K562 (cell line): ENCODE measurements at regions not wholly inside any gene's neighbourhood (a gene's known extent, or its start where the extent isn't known, plus 50 kb on each side); places are given as distances from the start of the nearest gene placed in this dataset.

Experiments
- ATAC-seq: fragments of 200-7000 bp; cut with Tn5 transposase; 3 replicates; pipeline ENCODE4 v1.9.1; 2020; ENCODE audit warnings: moderate library complexity
- BruUV-seq: library from RNA; stranded (reverse); fragments of 400-500 nt; replicated peaks from 2 replicates; lab custom pipeline; 2021; lab: Mats Ljungman, UMichigan
- CTCF ChIA-PET: fragments of 300-600 bp; formaldehyde crosslinking; extraction: SDS; loops from one replicate; lab custom pipeline; 2021; ENCODE audit warnings: low intra/inter-chr PET ratio; lab: Yijun Ruan, JAX
- POLR2A ChIA-PET: fragments of 300-600, 350-650 bp; sonication (Branson Sonifier 250); formaldehyde crosslinking; extraction: SDS; loops from one replicate; lab custom pipeline; 2021; ENCODE audit warnings: antibody characterized with exemption, inconsistent platforms; lab: Yijun Ruan, JAX
- DNase-seq, 4 experiments: peaks; one replicate each; pipeline versions ENCODE4 v3.0.0 to v3.0.0-alpha.2; 2011 to 2018; ENCODE audit warnings: low spot score in 3 of 4, mixed read lengths in 3 of 4; ENCODE audit errors: extremely low read depth in 1 of 4
- FAIRE-seq: peaks from 2 replicates; lab custom pipeline; 2011; peaks lifted over from hg19 to GRCh38; lab: Jason Lieb, UNC
- H2AFZ ChIP-seq: 2 replicates; pipeline ENCODE4 v1.6.0; 2011; ENCODE audit warnings: low read depth, low read length, control low read depth, inconsistent platforms
- H3K27ac ChIP-seq: fragments of 200-600 bp; 3 replicates; pipeline ENCODE4 v1.8.0; 2011; ENCODE audit warnings: low read depth, mild to moderate bottlenecking, control low read depth, inconsistent platforms, low read length, moderate library complexity, mixed read lengths; ENCODE audit errors: extremely low read depth
- H3K27me3 ChIP-seq, 2 experiments: fragments of 300-600 bp in 1 of 2; 2 replicates in 1 of 2; 3 replicates in 1 of 2; pipeline versions ENCODE4 v1.6.0 to v1.8.0; 2011; ENCODE audit warnings: inconsistent platforms in 2 of 2, low read length in 2 of 2, mild to moderate bottlenecking in 1 of 2, mixed read lengths in 1 of 2, moderate library complexity in 1 of 2; ENCODE audit not compliant: control insufficient read depth in 2 of 2, insufficient read depth in 2 of 2
- H3K36me3 ChIP-seq: fragments of 300-600 bp; 3 replicates; pipeline ENCODE4 v1.8.0; 2011; ENCODE audit warnings: mild to moderate bottlenecking, low read length, inconsistent platforms; ENCODE audit not compliant: control insufficient read depth, insufficient read depth
- H3K4me1 ChIP-seq, 2 experiments: fragments of 200-600 bp in 1 of 2; replicated peaks in 1 of 2; 2 replicates in 1 of 2; 3 replicates in 1 of 2; pipeline versions ENCODE4 v1.5.1 to v1.8.0; 2011; ENCODE audit warnings: inconsistent platforms in 2 of 2, low read length in 2 of 2, mild to moderate bottlenecking in 1 of 2, mixed read lengths in 1 of 2, moderate library complexity in 1 of 2; ENCODE audit not compliant: control insufficient read depth in 2 of 2, insufficient read depth in 2 of 2
- H3K4me2 ChIP-seq: 2 replicates; pipeline ENCODE4 v1.6.1; 2011; ENCODE audit warnings: low read length, control low read depth, inconsistent platforms, mixed read lengths; ENCODE audit not compliant: insufficient read depth
- H3K4me3 ChIP-seq: fragments of 200-600 bp; sonication (generic), shearing (Covaris generic); 2 replicates; pipeline ENCODE4 v1.5.1; 2016; ENCODE audit warnings: control low read depth, inconsistent platforms
- H3K79me2 ChIP-seq: fragments of 200-600 bp; 3 replicates; pipeline ENCODE4 v1.8.0; 2011; ENCODE audit warnings: low read length, inconsistent platforms; ENCODE audit not compliant: control insufficient read depth, insufficient read depth
- H3K9ac ChIP-seq, 2 experiments: 2 replicates each; pipeline versions ENCODE4 v1.6.0 to v1.6.1; 2011; ENCODE audit warnings: low read depth in 2 of 2, low read length in 2 of 2, control low read depth in 1 of 2, inconsistent platforms in 1 of 2, mild to moderate bottlenecking in 1 of 2, mixed read lengths in 1 of 2; ENCODE audit not compliant: insufficient read depth in 1 of 2
- H3K9me1 ChIP-seq: one replicate; pipeline ENCODE4 v1.6.0; 2011; ENCODE audit warnings: inconsistent platforms, mild to moderate bottlenecking, low read length, moderate library complexity; ENCODE audit not compliant: control insufficient read depth, insufficient read depth
- H3K9me3 ChIP-seq: replicated peaks from 2 replicates; pipeline ENCODE4 v1.5.1; 2011; ENCODE audit warnings: low read depth, low read length, inconsistent platforms; ENCODE audit not compliant: control insufficient read depth, insufficient read depth
- H4K20me1 ChIP-seq: replicated peaks from 2 replicates; pipeline ENCODE4 v1.6.1; 2011; ENCODE audit warnings: low read length, inconsistent platforms, mixed read lengths; ENCODE audit not compliant: control insufficient read depth, insufficient read depth
- C11orf30 ChIP-seq: fragments of 450-650 bp; IDR thresholded peaks from 2 replicates; pipeline ENCODE4 v1.6.1; 2016; ENCODE audit warnings: low read depth, mild to moderate bottlenecking
- CTBP1 ChIP-seq: fragments of 450-650 bp; IDR thresholded peaks from 2 replicates; pipeline ENCODE4 v1.6.1; 2016; ENCODE audit warnings: borderline replicate concordance
- CTCFL ChIP-seq: IDR thresholded peaks from 2 replicates; pipeline ENCODE4 v1.6.1; 2011; ENCODE audit warnings: borderline replicate concordance, low read depth, mild to moderate bottlenecking, moderate library complexity, low read length; ENCODE audit not compliant: insufficient read depth, poor library complexity, severe bottlenecking
- ETV1 ChIP-seq: fragments of 450-650 bp; conservative IDR thresholded peaks from 2 replicates; pipeline ENCODE4 v1.6.1; 2016; ENCODE audit warnings: missing genetic modification characterization, control low read depth, low read depth, missing compliant biosample characterization
- FOXJ3 ChIP-seq: sonication (generic); formaldehyde crosslinking; IDR thresholded peaks from 2 replicates; pipeline ENCODE4 v1.4.0; 2020; ENCODE audit warnings: mild to moderate bottlenecking, missing genetic modification reagents
- KAT7 ChIP-seq: sonication (generic); formaldehyde crosslinking; IDR thresholded peaks from 2 replicates; pipeline ENCODE4 v1.8.0; 2022; ENCODE audit warnings: missing genetic modification reagents, mild to moderate bottlenecking, borderline replicate concordance
- MAFF ChIP-seq: IDR thresholded peaks from 2 replicates; pipeline ENCODE4 v1.6.1; 2012; ENCODE audit warnings: low read length, improper control_type of control experiment
- MAFK ChIP-seq: IDR thresholded peaks from 2 replicates; pipeline ENCODE4 v1.6.1; 2011; ENCODE audit warnings: low read length, improper control_type of control experiment
- RUNX1 ChIP-seq: sonication (generic); IDR thresholded peaks from 2 replicates; pipeline ENCODE4 v1.6.1; 2016; ENCODE audit warnings: antibody characterized with exemption, low read depth
- SRSF3 ChIP-seq: fragments of 200-400 bp; formaldehyde crosslinking; IDR thresholded peaks from 2 replicates; pipeline ENCODE4 v1.6.1; 2016; ENCODE audit warnings: mild to moderate bottlenecking, low read length, moderate library complexity; ENCODE audit not compliant: insufficient read depth
- TCF7L2 ChIP-seq: fragments of 150-350 bp; IDR thresholded peaks from 2 replicates; pipeline ENCODE4 v1.6.1; 2016; ENCODE audit warnings: low read depth, mild to moderate bottlenecking, low read length, moderate library complexity
- TRIM24 ChIP-seq, 2 experiments: fragments of 450-650 bp; IDR thresholded peaks; 2 replicates each; pipeline ENCODE4 v1.6.1; 2016
- ZNF316 ChIP-seq: fragments of 450-650 bp; IDR thresholded peaks from 2 replicates; pipeline ENCODE4 v1.6.1; 2016
- ZNF551 ChIP-seq: fragments of 250-450 bp; sonication (Bioruptor Pico); IDR thresholded peaks from 2 replicates; pipeline ENCODE4 v1.5.0; 2021; ENCODE audit warnings: mild to moderate bottlenecking, moderate library complexity
- ZNF75A ChIP-seq: fragments of 450-650 bp; formaldehyde crosslinking; IDR thresholded peaks from 2 replicates; pipeline ENCODE4 v1.4.0; 2020; ENCODE audit warnings: mild to moderate bottlenecking
- WGBS: fragments of 100-300 bp; shearing (Covaris generic); methylation state at CpG from one replicate; pipeline ENCODE4 v1.1.6; 2016; ENCODE audit warnings: low coverage, mixed read lengths; ENCODE audit not compliant: insufficient coverage; ENCODE audit errors: missing lambda C conversion rate; 5-methylcytosine and 5-hydroxymethylcytosine counted together
- in situ Hi-C: fragments of 300-500 bp; cut with MboI; formaldehyde crosslinking; loops from 4 replicates; pipeline ENCODE4 v1.15.0; 2018; ENCODE audit warnings: inconsistent platforms, mixed read lengths
- intact Hi-C: fragments of 100-400 bp; cut with micrococcal nuclease; formaldehyde crosslinking; loops from 2 replicates; pipeline ENCODE4 v1.14.2; 2022
- TF ChIP-seq, protein P1 (sequence below): fragments of 200-400 bp; formaldehyde crosslinking; IDR thresholded peaks from 2 replicates; pipeline ENCODE4 v1.6.1; 2017; ENCODE audit warnings: mild to moderate bottlenecking, low read depth, low read length, moderate library complexity
- TF ChIP-seq, protein P2 (sequence below): fragments of 450-650 bp; IDR thresholded peaks from 2 replicates; pipeline ENCODE4 v1.6.1; 2016; ENCODE audit warnings: low read depth, mild to moderate bottlenecking, moderate library complexity

- FAIRE-seq: no peak
- CTCF ChIA-PET: no interaction called here
Observed at GRCh38 chr15:88735212-88735611, 68.0 kb upstream of the ACAN start.

More at GRCh38 chr15:88735212-88735611, 68.0 kb upstream of the ACAN start:
- H3K4me3 ChIP-seq: no peak overlapping the region
- in situ Hi-C loops (no loop called here), intact Hi-C loops (no loop called here)
- WGBS: 0% methylated on average over 1 of the region's 1 CpG
- H3K79me2 ChIP-seq: no peaks in the 10 kb centered on the region
- no peak overlapping the region for H3K9ac ChIP-seq
- ATAC-seq (no peak), DNase-seq (no peak)
- no peaks in the 10 kb centered on the region for H3K9me1 ChIP-seq
- no peaks in the 10 kb centered on the region for H4K20me1 ChIP-seq
- peaks cover 7 to 27% of the 10 kb centered on the region in 2 experiments; a peak in 4 of 5 replicates for H3K27me3 ChIP-seq
- BruUV-seq: no TSS peak
- no peak overlapping the region for H2AFZ ChIP-seq
- H3K27ac ChIP-seq: no peak overlapping the region
- H3K9me3 ChIP-seq: no peaks in the 10 kb centered on the region
- no peak overlapping the region for H3K4me2 ChIP-seq
- no peaks in the 10 kb centered on the region for H3K4me1 ChIP-seq
- TF ChIP-seq ETV1 (tag) (no peak), MAFK (peak; percentile 34; the same call in 1 of the 2 replicates), TRIM24 (IDR thresholded peaks at IDR 0.05) (no peak), FOXJ3 (CRISPR knock-in tag) (no peak), SRSF3 (no peak), TCF7L2 (no peak), ZNF551 (CRISPR knock-in tag) (no peak), RUNX1 (no peak), CTCFL (no peak), ZNF316 (peak; percentile 61), CTBP1 (no peak), MAFF (peak; percentile 37; the same call in 1 of the 2 replicates), ZNF75A (CRISPR knock-in tag) (no peak), C11orf30 (peak; percentile 48; the same call in 1 of the 2 replicates), KAT7 (CRISPR knock-in tag) (no peak)
- TF ChIP-seq, protein P1, sequence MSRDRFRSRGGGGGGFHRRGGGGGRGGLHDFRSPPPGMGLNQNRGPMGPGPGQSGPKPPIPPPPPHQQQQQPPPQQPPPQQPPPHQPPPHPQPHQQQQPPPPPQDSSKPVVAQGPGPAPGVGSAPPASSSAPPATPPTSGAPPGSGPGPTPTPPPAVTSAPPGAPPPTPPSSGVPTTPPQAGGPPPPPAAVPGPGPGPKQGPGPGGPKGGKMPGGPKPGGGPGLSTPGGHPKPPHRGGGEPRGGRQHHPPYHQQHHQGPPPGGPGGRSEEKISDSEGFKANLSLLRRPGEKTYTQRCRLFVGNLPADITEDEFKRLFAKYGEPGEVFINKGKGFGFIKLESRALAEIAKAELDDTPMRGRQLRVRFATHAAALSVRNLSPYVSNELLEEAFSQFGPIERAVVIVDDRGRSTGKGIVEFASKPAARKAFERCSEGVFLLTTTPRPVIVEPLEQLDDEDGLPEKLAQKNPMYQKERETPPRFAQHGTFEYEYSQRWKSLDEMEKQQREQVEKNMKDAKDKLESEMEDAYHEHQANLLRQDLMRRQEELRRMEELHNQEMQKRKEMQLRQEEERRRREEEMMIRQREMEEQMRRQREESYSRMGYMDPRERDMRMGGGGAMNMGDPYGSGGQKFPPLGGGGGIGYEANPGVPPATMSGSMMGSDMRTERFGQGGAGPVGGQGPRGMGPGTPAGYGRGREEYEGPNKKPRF: no peak
- TF ChIP-seq, protein P2, sequence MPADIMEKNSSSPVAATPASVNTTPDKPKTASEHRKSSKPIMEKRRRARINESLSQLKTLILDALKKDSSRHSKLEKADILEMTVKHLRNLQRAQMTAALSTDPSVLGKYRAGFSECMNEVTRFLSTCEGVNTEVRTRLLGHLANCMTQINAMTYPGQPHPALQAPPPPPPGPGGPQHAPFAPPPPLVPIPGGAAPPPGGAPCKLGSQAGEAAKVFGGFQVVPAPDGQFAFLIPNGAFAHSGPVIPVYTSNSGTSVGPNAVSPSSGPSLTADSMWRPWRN: no peak
- POLR2A ChIA-PET: interaction anchor here (0.6 kb wide), 1 partner anchor 779 kb away, joined by 3 read pairs; no protein-coding TSS in a partner anchor
- no peaks in the 10 kb centered on the region for H3K36me3 ChIP-seq
